ENCODE measurements at regions not wholly inside any gene's neighbourhood (a gene's known extent, or its start where the extent isn't known, plus 50 kb on each side); places are given as distances from the start of the nearest gene placed in this dataset.

GRCh38 chr5:20347334-20347733, 359.3 kb upstream of the CDH18 start:
- TF ChIP-seq CTCF (optimal IDR thresholded peaks at IDR 0.05 in 1 of 3, IDR thresholded peaks at IDR 0.05 in 1 of 3, conservative IDR thresholded peaks at IDR 0.05 in 1 of 3; ENCODE audit: extremely low read depth in 1 of 3, insufficient read depth in 2 of 3, low read length in 3 of 3) (no peak), EZH2 (IDR thresholded peaks at IDR 0.05; ENCODE audit: low read length) (no peak)
